ENCODE measurements at regions not wholly inside any gene's neighbourhood (a gene's known extent, or its start where the extent isn't known, plus 50 kb on each side); places are given as distances from the start of the nearest gene placed in this dataset.

DNA sequence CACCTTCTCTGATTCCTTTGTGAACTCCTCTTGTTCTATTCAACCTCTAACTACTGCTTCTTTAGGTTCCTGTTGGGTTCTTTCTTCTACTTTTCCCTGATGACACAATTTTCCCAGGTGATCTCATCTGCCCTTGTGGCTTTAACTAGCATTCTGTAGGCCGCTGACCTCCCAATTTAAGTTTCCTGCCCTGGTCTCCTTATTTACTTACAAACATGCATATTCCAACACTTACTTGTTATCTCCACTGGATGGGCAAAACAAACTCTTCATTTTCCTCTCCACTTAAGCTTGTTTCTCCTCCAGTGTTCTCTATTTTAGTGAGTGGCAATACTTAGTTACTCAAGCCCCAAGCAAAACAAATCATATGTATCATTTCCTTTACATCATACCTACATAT lies 734.5 kb downstream of the METTL15 start:
- TF ChIP-seq, protein P1, sequence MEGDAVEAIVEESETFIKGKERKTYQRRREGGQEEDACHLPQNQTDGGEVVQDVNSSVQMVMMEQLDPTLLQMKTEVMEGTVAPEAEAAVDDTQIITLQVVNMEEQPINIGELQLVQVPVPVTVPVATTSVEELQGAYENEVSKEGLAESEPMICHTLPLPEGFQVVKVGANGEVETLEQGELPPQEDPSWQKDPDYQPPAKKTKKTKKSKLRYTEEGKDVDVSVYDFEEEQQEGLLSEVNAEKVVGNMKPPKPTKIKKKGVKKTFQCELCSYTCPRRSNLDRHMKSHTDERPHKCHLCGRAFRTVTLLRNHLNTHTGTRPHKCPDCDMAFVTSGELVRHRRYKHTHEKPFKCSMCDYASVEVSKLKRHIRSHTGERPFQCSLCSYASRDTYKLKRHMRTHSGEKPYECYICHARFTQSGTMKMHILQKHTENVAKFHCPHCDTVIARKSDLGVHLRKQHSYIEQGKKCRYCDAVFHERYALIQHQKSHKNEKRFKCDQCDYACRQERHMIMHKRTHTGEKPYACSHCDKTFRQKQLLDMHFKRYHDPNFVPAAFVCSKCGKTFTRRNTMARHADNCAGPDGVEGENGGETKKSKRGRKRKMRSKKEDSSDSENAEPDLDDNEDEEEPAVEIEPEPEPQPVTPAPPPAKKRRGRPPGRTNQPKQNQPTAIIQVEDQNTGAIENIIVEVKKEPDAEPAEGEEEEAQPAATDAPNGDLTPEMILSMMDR (IDR thresholded peaks at IDR 0.05; ENCODE audit: insufficient read depth, low read length, poor library complexity, severe bottlenecking): no peak
- no peak for TF ChIP-seq EZH2phosphoT487 (conservative IDR thresholded peaks at IDR 0.05; ENCODE audit: low read length)

Measured in SU-DHL-6 (cell line).